ENCODE measurements at regions not wholly inside any gene's neighbourhood (a gene's known extent, or its start where the extent isn't known, plus 50 kb on each side); places are given as distances from the start of the nearest gene placed in this dataset.

DNA sequence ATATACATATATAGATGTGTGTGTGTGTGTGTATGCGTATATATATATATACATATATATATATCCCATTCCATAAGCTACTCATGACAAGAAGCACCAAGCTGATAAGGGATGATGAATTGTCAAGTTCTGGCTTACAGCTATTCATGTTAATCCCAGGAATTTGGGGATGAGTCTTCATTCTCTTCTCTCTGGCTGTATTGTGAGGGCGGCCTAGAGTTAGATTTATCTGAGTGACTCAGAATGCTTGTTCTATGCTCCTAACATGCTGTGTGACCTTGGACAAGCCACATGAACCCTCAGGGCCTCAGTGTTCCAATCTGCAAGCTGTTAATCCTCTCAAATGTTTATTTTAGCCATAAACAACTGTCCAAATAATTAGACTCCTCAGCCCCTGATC lies 749.0 kb downstream of the MED13L start:
- CTCF ChIA-PET (ENCODE audit: low intra/inter-chr PET ratio): no interaction called here
- POLR2A ChIA-PET: interaction anchor here (0.6 kb wide), 1 partner anchor 19 kb away, joined by 3 read pairs; no protein-coding TSS in a partner anchor
- TF ChIP-seq POLR2AphosphoS2 (IDR thresholded peaks at IDR 0.05; ENCODE audit: low read length) (no peak), C11orf30 (IDR thresholded peaks at IDR 0.05; ENCODE audit: low read depth) (no peak), NCOA4 (IDR thresholded peaks at IDR 0.05; ENCODE audit: partially characterized antibody) (no peak), NCOA2 (IDR thresholded peaks at IDR 0.05; ENCODE audit: partially characterized antibody in 2 of 2) (no peak), VEZF1 (CRISPR knock-in tag; IDR thresholded peaks at IDR 0.05) (no peak), ZKSCAN8 (CRISPR knock-in tag; IDR thresholded peaks at IDR 0.05) (no peak), BCOR (IDR thresholded peaks at IDR 0.05) (no peak), ZNF764 (CRISPR knock-in tag; IDR thresholded peaks at IDR 0.05; ENCODE audit: low read depth) (no peak), ZNF316 (IDR thresholded peaks at IDR 0.05) (no peak), ZNF217 (CRISPR knock-in tag; IDR thresholded peaks at IDR 0.05) (no peak), PTBP1 (IDR thresholded peaks at IDR 0.05; ENCODE audit: low read depth, low read length) (no peak), RBM25 (IDR thresholded peaks at IDR 0.05; ENCODE audit: low read depth, low read length, severe bottlenecking) (no peak)
- TF ChIP-seq, protein P1, sequence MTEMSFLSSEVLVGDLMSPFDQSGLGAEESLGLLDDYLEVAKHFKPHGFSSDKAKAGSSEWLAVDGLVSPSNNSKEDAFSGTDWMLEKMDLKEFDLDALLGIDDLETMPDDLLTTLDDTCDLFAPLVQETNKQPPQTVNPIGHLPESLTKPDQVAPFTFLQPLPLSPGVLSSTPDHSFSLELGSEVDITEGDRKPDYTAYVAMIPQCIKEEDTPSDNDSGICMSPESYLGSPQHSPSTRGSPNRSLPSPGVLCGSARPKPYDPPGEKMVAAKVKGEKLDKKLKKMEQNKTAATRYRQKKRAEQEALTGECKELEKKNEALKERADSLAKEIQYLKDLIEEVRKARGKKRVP (CRISPR knock-in tag; IDR thresholded peaks at IDR 0.05): no peak
- 0% methylated on average over 2 of the region's 2 CpGs for WGBS (ENCODE audit: insufficient coverage, low coverage, missing lambda C conversion rate)
- Histone ChIP-seq H3K27ac (ENCODE audit: extremely low read depth, low read depth, low read length) (no peak overlapping the region), H3K4me1 (replicated peaks in 1 of 2; ENCODE audit: control insufficient read depth in 2 of 2, insufficient read depth in 2 of 2, low read length in 2 of 2) (no peaks in the 10 kb centered on the region), H3K4me2 (ENCODE audit: insufficient read depth, low read length) (no peak overlapping the region), H3K4me3 (no peak overlapping the region), H2AFZ (ENCODE audit: low read depth, low read length) (no peak overlapping the region), H3K9me1 (ENCODE audit: control insufficient read depth, insufficient read depth, low read length) (no peaks in the 10 kb centered on the region), H3K9me3 (replicated peaks; ENCODE audit: control insufficient read depth, insufficient read depth, low read depth, low read length) (no peaks in the 10 kb centered on the region), H3K79me2 (ENCODE audit: control insufficient read depth, insufficient read depth, low read length) (no peaks in the 10 kb centered on the region), H3K36me3 (ENCODE audit: control insufficient read depth, insufficient read depth, low read length) (no peaks in the 10 kb centered on the region), H3K9ac (ENCODE audit: insufficient read depth in 1 of 2, low read depth in 2 of 2, low read length in 2 of 2) (no peak overlapping the region), H4K20me1 (replicated peaks; ENCODE audit: control insufficient read depth, insufficient read depth, low read length) (no peaks in the 10 kb centered on the region), H3K27me3 (ENCODE audit: control insufficient read depth in 2 of 2, insufficient read depth in 2 of 2, low read length in 2 of 2) (no peaks in the 10 kb centered on the region)
- DNase-seq (ENCODE audit: extremely low read depth in 1 of 4, low spot score in 3 of 4) (no peak), ATAC-seq (no peak), FAIRE-seq (no peak)
- no TSS peak for BruUV-seq (replicated peaks)
- intact Hi-C loops (cut with micrococcal nuclease): no loop called here
- in situ Hi-C loops (cut with MboI): no loop called here

Measured in K562 (cell line).